GM18498 (cell line): ENCODE measurements at regions not wholly inside any gene's neighbourhood (a gene's known extent, or its start where the extent isn't known, plus 50 kb on each side); places are given as distances from the start of the nearest gene placed in this dataset.
"Not testable (repeated sequence)": the region's sequence is repeated elsewhere in the genome, so short reads cannot be mapped to it uniquely, and the experiment has no call there.

Experiments
- ATAC-seq: cut with Tn5 transposase; IDR thresholded peaks from one replicate; pipeline ENCODE4 v1.9.1; 2021; ENCODE audit warnings: mild to moderate bottlenecking, moderate library complexity; ENCODE audit not compliant: unreplicated experiment

GRCh38 chr3:177249203-177249602, 51.9 kb upstream of the TBL1XR1 start:
- ATAC-seq = no peak

- no peak for ATAC-seq
These were observed 52.9 kb upstream of the TBL1XR1 start for GRCh38 chr3:177250151-177250550.

DNA sequence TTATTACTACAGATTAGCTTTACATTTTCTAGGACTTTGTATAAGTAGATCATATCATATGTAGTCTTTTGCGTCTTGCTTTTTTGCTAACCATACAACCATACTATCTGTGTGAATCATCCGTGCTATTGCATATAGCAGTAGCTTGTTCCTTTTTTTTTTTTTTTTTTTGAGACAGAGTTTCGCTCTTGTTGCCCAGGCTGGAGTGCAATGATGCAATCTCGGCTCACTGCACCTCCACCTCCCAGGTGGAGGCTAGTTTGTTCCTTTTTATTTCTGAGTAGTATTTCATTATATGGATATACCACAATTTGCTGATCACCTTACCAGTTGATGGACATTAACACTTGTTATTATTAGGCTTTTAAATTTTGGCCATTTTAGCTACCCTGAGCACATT, 54.5 kb upstream of the TBL1XR1 start:
- no peak for ATAC-seq

- no peak for ATAC-seq
These were observed 59.7 kb upstream of the TBL1XR1 start for GRCh38 chr3:177257006-177257405.

- ATAC-seq = no peak
These were observed 60.3 kb upstream of the TBL1XR1 start for GRCh38 chr3:177257625-177258024.

DNA sequence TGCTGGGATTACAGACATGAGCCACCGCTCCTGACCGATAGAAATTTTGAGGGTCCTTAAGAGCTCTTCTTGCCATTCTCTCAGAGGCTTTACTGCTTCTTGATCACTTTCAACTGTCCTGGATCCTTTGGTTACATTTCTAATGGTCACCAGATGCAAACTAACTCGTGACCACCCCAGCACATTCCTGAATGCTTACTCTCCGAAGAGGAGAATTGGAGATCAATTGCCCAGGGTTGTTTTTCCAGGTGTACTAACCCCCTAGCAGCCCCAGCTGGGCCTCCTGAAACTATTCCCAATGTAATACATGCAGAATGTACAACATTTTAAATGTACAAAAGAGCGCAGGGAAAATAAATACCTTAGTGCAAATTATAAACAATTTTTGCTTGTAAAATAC, 65.1 kb upstream of the TBL1XR1 start:
- ATAC-seq = no peak

- ATAC-seq = no peak
These were observed 66.5 kb upstream of the TBL1XR1 start for GRCh38 chr3:177263615-177264368.

GRCh38 chr3:177271811-177272501, 74.7 kb upstream of the TBL1XR1 start:
- not testable (repeated sequence) for ATAC-seq

DNA sequence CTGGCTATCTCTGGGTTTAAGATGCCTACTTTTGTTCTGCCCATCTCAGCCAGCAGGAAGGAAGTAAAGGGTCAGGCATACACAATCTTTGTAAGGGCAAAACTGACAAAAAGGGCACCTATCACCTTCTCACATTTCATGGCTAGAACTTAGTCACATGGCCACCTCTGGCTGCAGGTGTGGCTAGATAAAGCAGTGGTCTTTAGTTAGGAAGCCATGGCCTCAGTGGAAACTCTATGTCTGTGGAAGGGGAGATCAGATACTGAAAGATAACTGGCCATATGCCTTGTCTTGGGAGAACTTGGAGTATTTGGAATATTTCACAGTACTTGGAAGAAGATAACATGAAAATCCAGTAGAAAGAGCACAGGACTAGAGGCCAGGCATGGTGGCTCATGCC, 80.7 kb upstream of the TBL1XR1 start:
- no peak for ATAC-seq

DNA sequence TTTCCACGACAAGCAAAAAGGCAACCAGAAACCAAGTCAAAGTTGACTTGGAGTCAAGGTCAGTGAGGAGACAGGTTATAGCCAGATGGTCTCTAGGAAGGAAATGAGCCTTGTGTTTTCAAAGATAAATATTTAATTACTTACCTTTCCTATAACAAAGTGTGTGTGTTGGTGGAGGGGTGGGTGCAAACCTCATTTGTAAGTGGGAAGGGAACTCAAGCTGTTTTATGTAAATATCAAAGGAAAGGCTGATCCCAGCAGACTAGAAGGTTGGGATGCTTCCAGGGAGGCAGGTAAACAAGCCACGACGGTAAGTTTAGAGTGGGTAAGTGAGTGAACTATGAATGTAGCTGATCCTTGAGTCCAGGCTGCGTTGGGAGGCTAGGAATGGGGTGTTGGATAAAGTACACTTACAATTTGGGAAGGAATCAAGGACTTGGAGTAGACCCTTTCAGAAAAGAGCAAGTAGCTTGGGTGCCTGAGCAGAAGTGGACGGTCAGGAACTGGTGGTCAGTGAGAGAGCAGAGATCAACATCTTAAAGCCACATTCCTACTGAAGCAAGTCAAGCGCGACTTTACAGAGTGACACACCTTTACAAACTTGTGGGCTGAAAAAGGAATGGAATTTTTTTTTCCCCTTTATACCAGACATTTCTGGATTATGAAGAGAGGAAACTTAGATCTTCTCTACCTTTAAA, 82.0 kb upstream of the TBL1XR1 start:
- ATAC-seq = no peak

- ATAC-seq = no peak
These were observed 84.2 kb upstream of the TBL1XR1 start for GRCh38 chr3:177281292-177282118.

GRCh38 chr3:177282119-177282655, 84.9 kb upstream of the TBL1XR1 start:
- no peak for ATAC-seq

GRCh38 chr3:177283983-177284382, 86.7 kb upstream of the TBL1XR1 start:
- ATAC-seq = no peak

- no peak for ATAC-seq
These were observed 87.2 kb upstream of the TBL1XR1 start for GRCh38 chr3:177284383-177284881.

- ATAC-seq = no peak
These were observed 88.8 kb upstream of the TBL1XR1 start for GRCh38 chr3:177286034-177286433.

- ATAC-seq = no peak
These were observed 89.9 kb upstream of the TBL1XR1 start for GRCh38 chr3:177287231-177287630.

DNA sequence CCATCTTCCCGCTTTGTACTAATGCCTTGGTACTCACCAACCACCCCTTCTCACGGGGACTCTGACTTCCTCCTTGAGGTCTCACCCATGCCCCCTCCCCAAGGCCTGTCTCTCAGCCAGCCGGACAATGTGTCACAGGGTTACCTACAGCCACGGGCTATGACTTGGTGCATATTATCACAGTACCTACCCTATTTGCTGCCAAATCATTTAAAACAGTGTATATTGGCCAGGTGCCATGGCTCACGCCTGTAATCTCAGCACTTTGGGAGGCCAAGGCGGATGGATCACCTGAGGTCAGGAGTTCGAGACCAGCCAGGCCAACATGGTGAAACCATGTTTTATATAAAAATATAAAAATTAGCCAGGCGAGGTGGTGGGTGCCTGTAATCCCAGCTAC, 93.4 kb upstream of the TBL1XR1 start:
- ATAC-seq = no peak

DNA sequence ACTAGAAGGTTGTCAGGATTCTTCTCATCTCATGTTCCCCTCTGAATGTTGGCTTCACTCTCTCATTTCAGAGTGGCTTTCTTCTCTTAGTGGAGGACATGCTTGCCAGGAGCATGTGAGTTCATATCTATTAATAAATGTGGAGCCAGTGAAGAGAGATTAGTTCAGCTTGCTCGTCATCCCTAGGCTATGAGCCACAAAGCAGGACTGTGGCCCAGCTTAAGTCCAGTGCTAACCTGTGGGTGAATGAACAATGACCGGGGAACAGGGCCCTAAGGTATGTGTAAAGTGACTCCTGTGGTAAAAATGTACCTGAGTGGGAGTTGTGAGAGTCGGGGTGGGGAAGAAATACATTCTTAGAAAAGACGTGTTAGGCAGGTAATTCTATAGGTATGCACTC, 96.9 kb upstream of the TBL1XR1 start:
- no peak for ATAC-seq

DNA sequence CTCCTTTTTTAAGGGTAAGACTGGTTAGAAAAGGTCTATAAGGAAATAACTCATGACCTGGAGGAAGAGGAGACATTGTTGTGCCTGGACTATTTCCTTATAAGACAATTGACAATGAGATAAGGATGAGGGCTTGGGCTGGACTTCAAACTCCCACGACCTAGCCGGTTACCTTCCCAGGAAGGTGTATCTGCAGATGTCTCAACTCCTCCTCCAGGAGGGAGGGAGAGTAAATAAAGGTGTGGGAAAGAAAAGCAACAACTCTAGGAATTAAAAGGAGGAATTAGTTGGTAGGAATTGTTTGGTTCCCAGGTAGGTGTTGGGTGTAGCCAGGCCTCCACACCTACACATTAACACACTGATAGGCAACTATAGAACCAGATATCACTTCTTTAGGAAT, 97.8 kb upstream of the TBL1XR1 start:
- ATAC-seq = no peak

DNA sequence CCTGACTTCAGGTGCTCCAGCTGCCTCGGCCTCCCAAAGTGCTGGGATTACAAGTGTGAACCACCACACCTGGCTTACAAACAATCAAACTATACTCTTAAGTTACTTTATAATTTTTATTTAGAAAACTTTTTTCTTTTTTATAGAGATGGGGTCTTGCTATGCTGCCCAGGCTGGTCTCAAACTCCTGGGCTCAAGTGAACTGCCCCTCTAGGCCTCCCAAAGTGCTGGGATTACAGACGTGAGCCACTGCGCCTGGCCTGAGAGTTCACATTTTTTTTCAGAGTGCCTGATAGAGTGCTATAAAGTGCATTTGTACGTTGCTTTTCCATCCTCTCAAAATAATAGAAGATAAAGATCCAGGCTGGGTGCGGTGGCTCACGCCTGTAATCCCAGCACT, 102.0 kb upstream of the TBL1XR1 start:
- no peak for ATAC-seq
